ENCODE measurements at regions not wholly inside any gene's neighbourhood (a gene's known extent, or its start where the extent isn't known, plus 50 kb on each side); places are given as distances from the start of the nearest gene placed in this dataset.

GRCh38 chr1:222004034-222004433, 262.1 kb upstream of the DUSP10 start:
- no peak for TF ChIP-seq CTCF (IDR thresholded peaks at IDR 0.05; ENCODE audit: insufficient read depth, low read depth, low read length)
- TF ChIP-seq EZH2 (IDR thresholded peaks at IDR 0.05; ENCODE audit: insufficient read depth, low read length), result no peak
